H9 (cell line): ENCODE measurements at regions not wholly inside any gene's neighbourhood (a gene's known extent, or its start where the extent isn't known, plus 50 kb on each side); places are given as distances from the start of the nearest gene placed in this dataset.

ENCODE experiments used
- DNase-seq: peaks from one replicate; pipeline ENCODE4 v3.0.0-alpha.2; 2017
- H2AFZ ChIP-seq: one replicate; pipeline ENCODE4 v1.6.1; 2013; ENCODE audit warnings: mild to moderate bottlenecking, low read length, control low read depth, moderate library complexity
- H2AK5ac ChIP-seq: 2 replicates; pipeline ENCODE4 v1.6.1; 2013; ENCODE audit warnings: low read length, control low read depth, mixed read lengths; ENCODE audit not compliant: insufficient read length
- H2BK120ac ChIP-seq: one replicate; pipeline ENCODE4 v1.6.1; 2013; ENCODE audit warnings: low read depth, mild to moderate bottlenecking, low read length, control low read depth, inconsistent platforms; ENCODE audit not compliant: poor library complexity, severe bottlenecking
- H2BK12ac ChIP-seq: 2 replicates; pipeline ENCODE4 v1.6.1; 2013; ENCODE audit warnings: low read length, control low read depth, mixed read lengths, low read depth; ENCODE audit not compliant: insufficient read length
- H2BK15ac ChIP-seq: 2 replicates; pipeline ENCODE4 v1.6.1; 2013; ENCODE audit warnings: low read depth, low read length, control low read depth
- H2BK20ac ChIP-seq: one replicate; pipeline ENCODE4 v1.6.1; 2013; ENCODE audit warnings: low read depth, mild to moderate bottlenecking, low read length, control low read depth, inconsistent platforms; ENCODE audit not compliant: poor library complexity, severe bottlenecking
- H2BK5ac ChIP-seq: 2 replicates; pipeline ENCODE4 v1.6.1; 2013; ENCODE audit warnings: low read length, control low read depth, mixed read lengths; ENCODE audit not compliant: insufficient read length
- H3K14ac ChIP-seq: 2 replicates; pipeline ENCODE4 v1.6.1; 2013; ENCODE audit warnings: low read length, control low read depth; ENCODE audit not compliant: insufficient read depth
- H3K18ac ChIP-seq: 2 replicates; pipeline ENCODE4 v1.6.1; 2013; ENCODE audit warnings: low read depth, mild to moderate bottlenecking, mixed read lengths, low read length, control low read depth; ENCODE audit not compliant: insufficient read length
- H3K23ac ChIP-seq: 2 replicates; pipeline ENCODE4 v1.6.1; 2013; ENCODE audit warnings: low read length, control low read depth, mixed read lengths, low read depth; ENCODE audit not compliant: insufficient read length
- H3K23me2 ChIP-seq: 2 replicates; pipeline ENCODE4 v1.6.1; 2013; ENCODE audit warnings: low read depth, mild to moderate bottlenecking, mixed read lengths, low read length, control low read depth; ENCODE audit not compliant: insufficient read length, poor library complexity, severe bottlenecking
- H3K27ac ChIP-seq: 2 replicates; pipeline ENCODE4 v1.5.1; 2013; ENCODE audit warnings: low read length, control low read depth, mixed read lengths, low read depth; ENCODE audit not compliant: insufficient read length
- H3K27me3 ChIP-seq: 2 replicates; pipeline ENCODE4 v1.6.1; 2013; ENCODE audit warnings: low read length, control low read depth, inconsistent platforms; ENCODE audit not compliant: insufficient read depth
- H3K4ac ChIP-seq: 2 replicates; pipeline ENCODE4 v1.6.1; 2013; ENCODE audit warnings: low read depth, mild to moderate bottlenecking, control low read depth, inconsistent platforms, low read length, moderate library complexity
- H3K4me1 ChIP-seq: 2 replicates; pipeline ENCODE4 v1.6.1; 2013; ENCODE audit warnings: low read length, control low read depth, inconsistent platforms; ENCODE audit not compliant: insufficient read depth
- H3K4me2 ChIP-seq: 2 replicates; pipeline ENCODE4 v1.6.1; 2013; ENCODE audit warnings: low read length, control low read depth, mixed read lengths; ENCODE audit not compliant: insufficient read length, insufficient read depth
- H3K56ac ChIP-seq: 2 replicates; pipeline ENCODE4 v1.6.1; 2013; ENCODE audit warnings: low read depth, mild to moderate bottlenecking, mixed read lengths, low read length, control low read depth; ENCODE audit not compliant: insufficient read length
- H3K79me1 ChIP-seq: 2 replicates; pipeline ENCODE4 v1.6.1; 2013; ENCODE audit warnings: low read depth, mild to moderate bottlenecking, moderate library complexity, low read length, control low read depth, inconsistent platforms; ENCODE audit not compliant: insufficient read depth, poor library complexity, severe bottlenecking
- H3K79me2 ChIP-seq: 2 replicates; pipeline ENCODE4 v1.6.1; 2013; ENCODE audit warnings: low read length, control low read depth, inconsistent platforms; ENCODE audit not compliant: insufficient read depth
- H3K9ac ChIP-seq: 2 replicates; pipeline ENCODE4 v1.6.1; 2013; ENCODE audit warnings: low read length, control low read depth, mixed read lengths; ENCODE audit not compliant: insufficient read length; ENCODE audit errors: extremely low read depth
- H3K9me3 ChIP-seq: one replicate; pipeline ENCODE4 v1.6.1; 2013; ENCODE audit warnings: low read depth, low read length, inconsistent platforms; ENCODE audit not compliant: control insufficient read depth
- H3T11ph ChIP-seq: one replicate; pipeline ENCODE4 v1.6.1; 2013; ENCODE audit warnings: mild to moderate bottlenecking, low read length, control low read depth, inconsistent platforms
- H4K20me1 ChIP-seq: one replicate; pipeline ENCODE4 v1.6.1; 2013; ENCODE audit not compliant: control insufficient read depth, insufficient read length, insufficient read depth
- H4K5ac ChIP-seq: 2 replicates; pipeline ENCODE4 v1.6.1; 2013; ENCODE audit warnings: low read depth, mild to moderate bottlenecking, mixed read lengths, low read length, control low read depth; ENCODE audit not compliant: insufficient read length
- H4K8ac ChIP-seq: replicated peaks from 2 replicates; pipeline ENCODE4 v1.6.1; 2013; ENCODE audit warnings: low read length, control low read depth, mixed read lengths, low read depth; ENCODE audit not compliant: insufficient read length
- H4K91ac ChIP-seq: 2 replicates; pipeline ENCODE4 v1.6.1; 2013; ENCODE audit warnings: low read depth, mild to moderate bottlenecking, moderate library complexity, mixed read lengths, low read length, control low read depth; ENCODE audit not compliant: insufficient read length
- H3K27ac Mint-ChIP-seq, 3 experiments: 2 replicates in 2 of 3; 3 replicates in 1 of 3; pipeline ENCODE4 v1.8.0; 2020 to 2021; ENCODE audit warnings: mixed read lengths in 3 of 3, mild to moderate bottlenecking in 1 of 3, moderate library complexity in 1 of 3
- H3K27me3 Mint-ChIP-seq: 2 replicates; pipeline ENCODE4 v1.8.0; 2021; ENCODE audit warnings: low read depth, mild to moderate bottlenecking, moderate library complexity, mixed read lengths
- H3K36me3 Mint-ChIP-seq, 3 experiments: 2 replicates in 2 of 3; 3 replicates in 1 of 3; pipeline ENCODE4 v1.8.0; 2020 to 2021; ENCODE audit warnings: low read depth in 3 of 3, mixed read lengths in 3 of 3; ENCODE audit not compliant: insufficient read depth in 1 of 3
- H3K4me1 Mint-ChIP-seq, 2 experiments: 2 replicates each; pipeline ENCODE4 v1.8.0; 2020; ENCODE audit warnings: mixed read lengths in 2 of 2
- H3K4me3 Mint-ChIP-seq, 2 experiments: 2 replicates in 1 of 2; 3 replicates in 1 of 2; pipeline ENCODE4 v1.8.0; 2020 to 2021; ENCODE audit warnings: mild to moderate bottlenecking in 2 of 2, mixed read lengths in 2 of 2, moderate library complexity in 1 of 2
- H3K9me3 Mint-ChIP-seq, 2 experiments: 2 replicates in 1 of 2; 3 replicates in 1 of 2; pipeline ENCODE4 v1.8.0; 2020; ENCODE audit warnings: mild to moderate bottlenecking in 2 of 2, mixed read lengths in 2 of 2, moderate library complexity in 1 of 2
- CTCF ChIP-seq: fragments of 200-600 bp; sonication (generic); conservative IDR thresholded peaks from 3 replicates; pipeline ENCODE4 v1.8.0; 2021; ENCODE audit warnings: antibody characterized with exemption, mild to moderate bottlenecking
- WGBS: extraction: QIAGEN DNeasy Blood & Tissue Kit; methylation state at CpG from one replicate; pipeline ENCODE4 v1.1.7; 2013; ENCODE audit warnings: missing lambda C conversion rate, low lambda C conversion rate, mixed read lengths; ENCODE audit not compliant: insufficient read length; ENCODE audit errors: extremely low coverage; 5-methylcytosine and 5-hydroxymethylcytosine counted together

DNA sequence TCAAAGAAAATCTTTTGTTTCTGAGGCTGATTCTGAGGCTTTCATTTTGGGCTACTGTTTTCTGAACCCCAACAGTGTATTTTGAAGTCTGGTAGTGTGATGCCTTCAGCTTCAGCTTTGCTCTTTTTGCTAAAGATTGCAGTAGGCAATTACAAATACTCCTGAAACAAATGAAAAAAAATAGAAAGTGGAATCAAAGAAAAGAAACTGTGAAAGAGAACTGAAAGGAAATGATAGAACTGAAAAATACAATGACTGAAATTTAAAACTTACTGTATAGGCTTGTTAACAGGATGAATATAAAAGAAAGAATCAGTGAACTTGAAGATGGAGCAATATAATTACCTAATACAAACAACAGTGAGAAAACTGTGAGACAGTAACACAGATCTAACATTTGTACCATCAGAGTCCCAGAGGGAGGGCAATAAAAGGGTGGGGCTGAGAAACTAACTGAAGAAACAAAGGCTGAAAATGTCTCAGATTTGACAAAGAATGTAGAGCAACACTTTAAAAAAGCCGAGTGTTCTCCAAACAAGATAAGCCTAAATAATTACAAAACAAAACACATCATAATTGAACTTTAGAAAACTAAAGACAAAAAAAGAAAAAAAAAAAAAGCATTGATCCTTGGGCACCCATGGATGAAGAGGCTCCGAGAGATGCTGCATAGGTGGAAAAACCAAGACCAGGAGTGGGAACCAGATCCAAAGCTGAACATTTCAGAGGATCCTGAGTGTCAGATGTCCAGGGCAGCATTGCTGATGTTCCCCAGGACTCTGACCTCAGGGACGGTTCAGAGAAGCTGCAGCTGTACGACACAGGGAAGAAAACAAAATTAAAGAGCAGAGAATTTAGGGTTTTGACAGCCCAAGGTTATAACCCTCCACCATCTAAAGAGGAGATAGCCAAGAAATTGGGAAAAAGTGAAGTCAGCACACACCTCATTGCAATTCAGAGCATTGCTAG is 223.2 kb upstream of the IGFBP3 start:
- H2BK120ac ChIP-seq, result no peak overlapping the region
- no peaks in the 10 kb centered on the region for H3K27me3 Mint-ChIP-seq
- H3K23ac ChIP-seq, result no peak overlapping the region
- H3K9me3 ChIP-seq, result no peaks in the 10 kb centered on the region
- no peak overlapping the region for H3K18ac ChIP-seq
- no peak overlapping the region for H3K4ac ChIP-seq
- DNase-seq, result no peak
- H3K36me3 Mint-ChIP-seq, result peaks cover 0 to 2% (median 0%) of the 10 kb centered on the region in 3 experiments; a peak in 2 of 7 replicates
- H3K27ac ChIP-seq, result no peak overlapping the region
- no peak overlapping the region for H3K4me3 Mint-ChIP-seq
- H3K4me2 ChIP-seq, result no peak overlapping the region
- peak overlapping the region; percentile 19 for H2BK12ac ChIP-seq
- H2BK20ac ChIP-seq, result no peak overlapping the region
- no peak overlapping the region for H2AFZ ChIP-seq
- no peaks in the 10 kb centered on the region for H3K79me2 ChIP-seq
- no peak overlapping the region for H3K9ac ChIP-seq
- no peak overlapping the region for H2AK5ac ChIP-seq
- H3K27me3 ChIP-seq, result no peaks in the 10 kb centered on the region
- no peaks in the 10 kb centered on the region for H4K20me1 ChIP-seq
- H3K23me2 ChIP-seq, result no peaks in the 10 kb centered on the region
- H2BK15ac ChIP-seq, result no peak overlapping the region
- H3T11ph ChIP-seq, result no peak overlapping the region
- no peak overlapping the region for H2BK5ac ChIP-seq
- H3K9me3 Mint-ChIP-seq, result no peaks in the 10 kb centered on the region
- H3K56ac ChIP-seq, result no peak overlapping the region
- TF ChIP-seq CTCF, result no peak
- H3K4me1 Mint-ChIP-seq, result peaks cover 31 to 32% of the 10 kb centered on the region in 2 experiments
- H3K27ac Mint-ChIP-seq, result peak overlapping the region in 2 of 3 experiments; percentile 30 to 81; a peak in 4 of 7 replicates
- no peaks in the 10 kb centered on the region; the same call in 1 of the 2 replicates for H3K4me1 ChIP-seq
- no peak overlapping the region for H3K14ac ChIP-seq
- H4K5ac ChIP-seq, result no peak overlapping the region
- no peak overlapping the region for H4K91ac ChIP-seq
- WGBS, result no CpG with 5 or more reads among the region's 4 CpGs
- H4K8ac ChIP-seq, result no peak overlapping the region
- no peaks in the 10 kb centered on the region for H3K79me1 ChIP-seq
